ENCODE measurements at regions not wholly inside any gene's neighbourhood (a gene's known extent, or its start where the extent isn't known, plus 50 kb on each side); places are given as distances from the start of the nearest gene placed in this dataset.

- Histone ChIP-seq H3K36me3 (ENCODE audit: control insufficient read depth in 4 of 4, insufficient read depth in 3 of 4, low read depth in 1 of 4, low read length in 3 of 4) (no peaks in the 10 kb centered on the region), H3K9me3 (ENCODE audit: control insufficient read depth in 4 of 4, low read length in 3 of 4) (peaks cover 0 to 4% (median 0%) of the 10 kb centered on the region in 4 donors), H3K4me1 (ENCODE audit: control insufficient read depth in 4 of 4, insufficient read depth in 4 of 4, low read length in 3 of 4) (peaks cover 2 to 24% (median 18%) of the 10 kb centered on the region in 4 donors), H3K9ac (ENCODE audit: low read depth in 1 of 2, low read length in 2 of 2) (no peak overlapping the region), H3K27ac (ENCODE audit: low read depth in 1 of 2, low read length in 2 of 2) (no peak overlapping the region), H3K4me3 (ENCODE audit: low read depth in 1 of 3, low read length in 3 of 3) (no peak overlapping the region), H3K27me3 (ENCODE audit: control insufficient read depth in 4 of 4, insufficient read depth in 4 of 4, low read length in 3 of 4) (no peaks in the 10 kb centered on the region)
- no peak for DNase-seq (ENCODE audit: low spot score)
- WGBS, result 93% methylated on average over 4 of the region's 4 CpGs
- no peak for TF ChIP-seq SP1 (IDR thresholded peaks at IDR 0.05)
- TF ChIP-seq FOXA2 (IDR thresholded peaks at IDR 0.05), result no peak
- no peak for TF ChIP-seq YY1 (IDR thresholded peaks at IDR 0.05)
- TF ChIP-seq, protein P1, sequence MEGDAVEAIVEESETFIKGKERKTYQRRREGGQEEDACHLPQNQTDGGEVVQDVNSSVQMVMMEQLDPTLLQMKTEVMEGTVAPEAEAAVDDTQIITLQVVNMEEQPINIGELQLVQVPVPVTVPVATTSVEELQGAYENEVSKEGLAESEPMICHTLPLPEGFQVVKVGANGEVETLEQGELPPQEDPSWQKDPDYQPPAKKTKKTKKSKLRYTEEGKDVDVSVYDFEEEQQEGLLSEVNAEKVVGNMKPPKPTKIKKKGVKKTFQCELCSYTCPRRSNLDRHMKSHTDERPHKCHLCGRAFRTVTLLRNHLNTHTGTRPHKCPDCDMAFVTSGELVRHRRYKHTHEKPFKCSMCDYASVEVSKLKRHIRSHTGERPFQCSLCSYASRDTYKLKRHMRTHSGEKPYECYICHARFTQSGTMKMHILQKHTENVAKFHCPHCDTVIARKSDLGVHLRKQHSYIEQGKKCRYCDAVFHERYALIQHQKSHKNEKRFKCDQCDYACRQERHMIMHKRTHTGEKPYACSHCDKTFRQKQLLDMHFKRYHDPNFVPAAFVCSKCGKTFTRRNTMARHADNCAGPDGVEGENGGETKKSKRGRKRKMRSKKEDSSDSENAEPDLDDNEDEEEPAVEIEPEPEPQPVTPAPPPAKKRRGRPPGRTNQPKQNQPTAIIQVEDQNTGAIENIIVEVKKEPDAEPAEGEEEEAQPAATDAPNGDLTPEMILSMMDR (IDR thresholded peaks at IDR 0.05; ENCODE audit: low read depth, low read length, missing input control), result no peak
- no peak for TF ChIP-seq HNF4G (IDR thresholded peaks at IDR 0.05)
- TF ChIP-seq ZBTB33 (IDR thresholded peaks at IDR 0.05), result no peak
- no peak for TF ChIP-seq ATF3 (IDR thresholded peaks at IDR 0.05)
- TF ChIP-seq, protein P2, sequence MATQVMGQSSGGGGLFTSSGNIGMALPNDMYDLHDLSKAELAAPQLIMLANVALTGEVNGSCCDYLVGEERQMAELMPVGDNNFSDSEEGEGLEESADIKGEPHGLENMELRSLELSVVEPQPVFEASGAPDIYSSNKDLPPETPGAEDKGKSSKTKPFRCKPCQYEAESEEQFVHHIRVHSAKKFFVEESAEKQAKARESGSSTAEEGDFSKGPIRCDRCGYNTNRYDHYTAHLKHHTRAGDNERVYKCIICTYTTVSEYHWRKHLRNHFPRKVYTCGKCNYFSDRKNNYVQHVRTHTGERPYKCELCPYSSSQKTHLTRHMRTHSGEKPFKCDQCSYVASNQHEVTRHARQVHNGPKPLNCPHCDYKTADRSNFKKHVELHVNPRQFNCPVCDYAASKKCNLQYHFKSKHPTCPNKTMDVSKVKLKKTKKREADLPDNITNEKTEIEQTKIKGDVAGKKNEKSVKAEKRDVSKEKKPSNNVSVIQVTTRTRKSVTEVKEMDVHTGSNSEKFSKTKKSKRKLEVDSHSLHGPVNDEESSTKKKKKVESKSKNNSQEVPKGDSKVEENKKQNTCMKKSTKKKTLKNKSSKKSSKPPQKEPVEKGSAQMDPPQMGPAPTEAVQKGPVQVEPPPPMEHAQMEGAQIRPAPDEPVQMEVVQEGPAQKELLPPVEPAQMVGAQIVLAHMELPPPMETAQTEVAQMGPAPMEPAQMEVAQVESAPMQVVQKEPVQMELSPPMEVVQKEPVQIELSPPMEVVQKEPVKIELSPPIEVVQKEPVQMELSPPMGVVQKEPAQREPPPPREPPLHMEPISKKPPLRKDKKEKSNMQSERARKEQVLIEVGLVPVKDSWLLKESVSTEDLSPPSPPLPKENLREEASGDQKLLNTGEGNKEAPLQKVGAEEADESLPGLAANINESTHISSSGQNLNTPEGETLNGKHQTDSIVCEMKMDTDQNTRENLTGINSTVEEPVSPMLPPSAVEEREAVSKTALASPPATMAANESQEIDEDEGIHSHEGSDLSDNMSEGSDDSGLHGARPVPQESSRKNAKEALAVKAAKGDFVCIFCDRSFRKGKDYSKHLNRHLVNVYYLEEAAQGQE (IDR thresholded peaks at IDR 0.05), result no peak
- no peak for TF ChIP-seq FOXA1 (IDR thresholded peaks at IDR 0.05)
- TF ChIP-seq TAF1 (conservative IDR thresholded peaks at IDR 0.05), result no peak
- TF ChIP-seq, protein P3, sequence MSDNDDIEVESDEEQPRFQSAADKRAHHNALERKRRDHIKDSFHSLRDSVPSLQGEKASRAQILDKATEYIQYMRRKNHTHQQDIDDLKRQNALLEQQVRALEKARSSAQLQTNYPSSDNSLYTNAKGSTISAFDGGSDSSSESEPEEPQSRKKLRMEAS (IDR thresholded peaks at IDR 0.05), result no peak
- TF ChIP-seq RXRA (IDR thresholded peaks at IDR 0.05), result no peak
- TF ChIP-seq GABPA (IDR thresholded peaks at IDR 0.05 in 1 of 2, conservative IDR thresholded peaks at IDR 0.05 in 1 of 2), result no peak
Measured at GRCh38 chr9:1235650-1236049, 185.5 kb downstream of the DMRT2 start.

DNA sequence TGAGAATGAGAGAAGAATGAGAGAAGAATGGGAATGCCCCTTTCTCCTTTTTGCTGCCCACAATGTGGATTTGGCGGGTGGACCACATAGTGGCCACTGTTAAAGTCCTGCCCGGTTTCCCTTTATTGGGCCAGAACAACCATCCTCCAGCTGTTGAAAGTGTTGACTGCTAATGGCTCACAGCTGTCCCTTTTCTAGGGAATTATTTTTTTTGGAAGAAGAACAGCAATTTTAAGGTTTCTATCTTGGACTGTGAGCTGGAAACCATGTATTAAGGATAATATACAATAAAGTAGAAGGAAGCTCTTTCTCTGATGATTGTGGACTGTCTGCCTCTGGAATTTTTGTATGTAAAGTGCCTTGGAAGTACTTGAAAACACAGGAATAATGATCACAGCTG, 185.9 kb downstream of the DMRT2 start:
- Histone ChIP-seq H3K36me3 (ENCODE audit: control insufficient read depth in 4 of 4, insufficient read depth in 3 of 4, low read depth in 1 of 4, low read length in 3 of 4) (no peaks in the 10 kb centered on the region), H3K27me3 (ENCODE audit: control insufficient read depth in 4 of 4, insufficient read depth in 4 of 4, low read length in 3 of 4) (no peaks in the 10 kb centered on the region), H3K9me3 (ENCODE audit: control insufficient read depth in 4 of 4, low read length in 3 of 4) (peaks cover 0 to 4% (median 0%) of the 10 kb centered on the region in 4 donors), H3K4me1 (ENCODE audit: control insufficient read depth in 4 of 4, insufficient read depth in 4 of 4, low read length in 3 of 4) (peaks cover 2 to 24% (median 18%) of the 10 kb centered on the region in 4 donors), H3K4me3 (ENCODE audit: low read depth in 1 of 3, low read length in 3 of 3) (no peak overlapping the region), H3K27ac (ENCODE audit: low read depth in 1 of 2, low read length in 2 of 2) (no peak overlapping the region), H3K9ac (ENCODE audit: low read depth in 1 of 2, low read length in 2 of 2) (no peak overlapping the region)
- no peak for DNase-seq (ENCODE audit: low spot score)
- 91% methylated on average over 2 of the region's 2 CpGs for WGBS
- TF ChIP-seq RXRA (IDR thresholded peaks at IDR 0.05), result no peak
- no peak for TF ChIP-seq JUND (IDR thresholded peaks at IDR 0.05)
- no peak for TF ChIP-seq RAD21 (IDR thresholded peaks at IDR 0.05)
- TF ChIP-seq ZBTB33 (IDR thresholded peaks at IDR 0.05), result no peak
- TF ChIP-seq FOXA2 (IDR thresholded peaks at IDR 0.05), result no peak
- no peak for TF ChIP-seq TAF1 (conservative IDR thresholded peaks at IDR 0.05)
- no peak for TF ChIP-seq EGR1 (IDR thresholded peaks at IDR 0.05; ENCODE audit: low read depth in 2 of 2)
- TF ChIP-seq HNF4G (IDR thresholded peaks at IDR 0.05), result no peak
- no peak for TF ChIP-seq HNF4A (conservative IDR thresholded peaks at IDR 0.05)
- TF ChIP-seq, protein P1 (IDR thresholded peaks at IDR 0.05; ENCODE audit: low read depth, low read length, missing input control), result no peak

Data from liver (tissue), 8 donors.